H1 (cell line): ENCODE measurements at regions not wholly inside any gene's neighbourhood (a gene's known extent, or its start where the extent isn't known, plus 50 kb on each side); places are given as distances from the start of the nearest gene placed in this dataset.

ENCODE experiments used
- ASH2L ChIP-seq: fragments of 200-600, 300-600 bp; sonication (generic); IDR thresholded peaks from one replicate; pipeline ENCODE4 v1.7.1; 2017; ENCODE audit warnings: low read length
- BCL11A ChIP-seq, 2 experiments: IDR thresholded peaks; one replicate each; pipeline ENCODE4 v1.6.1; 2011; ENCODE audit warnings: low read depth in 2 of 2, low read length in 2 of 2, mild to moderate bottlenecking in 2 of 2
- CTBP2 ChIP-seq: IDR thresholded peaks from 2 replicates; pipeline ENCODE4 v1.7.0; 2011; ENCODE audit warnings: borderline replicate concordance, mild to moderate bottlenecking, moderate library complexity, mixed read lengths, low read length; ENCODE audit not compliant: insufficient read depth, insufficient read length
- HDAC6 ChIP-seq: IDR thresholded peaks from one replicate; pipeline ENCODE4 v1.7.1; 2012; ENCODE audit warnings: low read depth, mild to moderate bottlenecking, inconsistent platforms, low read length, moderate library complexity
- KDM5A ChIP-seq: fragments of 200-600 bp; IDR thresholded peaks from 2 replicates; pipeline ENCODE4 v1.7.1; 2012; ENCODE audit warnings: mild to moderate bottlenecking, low read length, inconsistent platforms, mixed read lengths
- NANOG ChIP-seq: IDR thresholded peaks from 2 replicates; pipeline ENCODE4 v1.6.1; 2011; ENCODE audit warnings: low read length, low read depth, mild to moderate bottlenecking, inconsistent platforms; ENCODE audit not compliant: insufficient read depth, poor library complexity, severe bottlenecking
- PHF8 ChIP-seq: fragments of 200-600 bp; sonication (generic); conservative IDR thresholded peaks from 2 replicates; pipeline ENCODE4 v1.7.1; 2012; ENCODE audit warnings: low read depth, mild to moderate bottlenecking, inconsistent platforms, low read length, moderate library complexity
- POU5F1 ChIP-seq: IDR thresholded peaks from 2 replicates; pipeline ENCODE4 v1.6.1; 2011; ENCODE audit warnings: low read depth, mild to moderate bottlenecking, low read length, moderate library complexity
- RXRA ChIP-seq: IDR thresholded peaks from 2 replicates; pipeline ENCODE4 v1.6.1; 2011; ENCODE audit warnings: low read depth, mild to moderate bottlenecking, low read length, moderate library complexity; ENCODE audit not compliant: insufficient read depth
- SIN3A ChIP-seq, 2 experiments: IDR thresholded peaks in 1 of 2; conservative IDR thresholded peaks in 1 of 2; 2 replicates each; pipeline ENCODE4 v1.6.1; 2011 to 2012; ENCODE audit warnings: low read length in 2 of 2, improper control_type of control experiment in 1 of 2, low read depth in 1 of 2, mild to moderate bottlenecking in 1 of 2
- SP1 ChIP-seq: IDR thresholded peaks from 2 replicates; pipeline ENCODE4 v1.6.1; 2011; ENCODE audit warnings: low read depth, low read length
- SP4 ChIP-seq: IDR thresholded peaks from 2 replicates; pipeline ENCODE4 v1.6.1; 2012; ENCODE audit warnings: low read length, inconsistent platforms
- TEAD4 ChIP-seq: IDR thresholded peaks from 2 replicates; pipeline ENCODE4 v1.6.1; 2012; ENCODE audit warnings: low read depth, low read length, inconsistent platforms, mixed read lengths
- YY1 ChIP-seq: IDR thresholded peaks from 2 replicates; pipeline ENCODE4 v1.6.1; 2011; ENCODE audit warnings: low read depth, mild to moderate bottlenecking, low read length
- ZNF274 ChIP-seq: IDR thresholded peaks from 2 replicates; pipeline ENCODE4 v1.7.0; 2012; ENCODE audit warnings: low read length, borderline replicate concordance; ENCODE audit errors: extremely low read depth
- TF ChIP-seq, protein P1 (sequence below): IDR thresholded peaks from 2 replicates; pipeline ENCODE4 v1.6.1; 2011; ENCODE audit warnings: low read depth, mild to moderate bottlenecking, low read length; ENCODE audit not compliant: insufficient read depth

DNA sequence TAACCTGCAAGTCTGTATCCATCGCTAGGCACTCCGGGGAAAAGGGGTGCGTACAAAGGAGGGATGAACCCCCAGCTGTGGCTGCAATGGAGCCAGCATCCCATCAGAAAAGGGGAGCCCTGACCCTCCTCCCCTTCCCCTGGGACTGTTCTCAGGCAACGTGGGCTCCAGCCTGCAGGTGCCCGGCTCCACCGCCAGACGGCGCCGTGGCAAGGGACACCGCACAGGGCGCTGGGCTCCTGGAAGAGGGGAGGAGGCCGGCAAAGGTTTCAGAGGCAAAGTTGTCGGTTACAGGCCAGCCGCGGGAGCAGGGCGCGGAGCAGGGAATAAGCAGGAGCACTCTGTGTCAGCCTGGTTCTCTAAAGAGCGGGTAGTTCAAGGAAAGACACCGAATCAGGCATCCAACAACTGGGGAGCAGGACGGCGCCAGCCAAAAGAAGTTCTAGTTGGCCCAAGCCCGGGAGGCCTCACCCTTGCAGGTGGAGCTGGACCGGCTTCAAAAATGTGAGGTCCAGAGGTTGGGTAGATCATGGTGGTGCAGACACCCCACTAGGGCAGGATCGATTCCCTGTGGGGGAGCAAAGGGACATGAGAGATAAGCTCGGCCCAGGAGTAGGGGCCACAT lies 53.0 kb upstream of the ATP12A start (continued):
- TF ChIP-seq ZNF274 (no peak), BCL11A (IDR thresholded peaks at IDR 0.05; ENCODE audit: low read depth in 2 of 2, low read length in 2 of 2) (no peak), SP1 (no peak), PHF8 (no peak), RXRA (no peak), TEAD4 (no peak), SP4 (no peak), YY1 (0 out of 2 replicates have a peak, but pooled peaks have one; percentile 37), SIN3A (conservative IDR thresholded peaks at IDR 0.05 in 1 of 2, IDR thresholded peaks at IDR 0.05 in 1 of 2; ENCODE audit: low read depth in 1 of 2, low read length in 2 of 2) (0 out of 4 replicates have a peak, but pooled peaks of 1 of the 2 experiments have one; percentile 37), HDAC6 (no peak), POU5F1 (no peak), KDM5A (no peak), CTBP2 (no peak), ASH2L (no peak), NANOG (no peak)
- TF ChIP-seq, protein P1, sequence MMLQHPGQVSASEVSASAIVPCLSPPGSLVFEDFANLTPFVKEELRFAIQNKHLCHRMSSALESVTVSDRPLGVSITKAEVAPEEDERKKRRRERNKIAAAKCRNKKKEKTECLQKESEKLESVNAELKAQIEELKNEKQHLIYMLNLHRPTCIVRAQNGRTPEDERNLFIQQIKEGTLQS: no peak
